ENCODE measurements at regions not wholly inside any gene's neighbourhood (a gene's known extent, or its start where the extent isn't known, plus 50 kb on each side); places are given as distances from the start of the nearest gene placed in this dataset.

GRCh38 chr9:80059191-80059590, 487.4 kb downstream of the TLE4 start:
- TF ChIP-seq POLR2A (IDR thresholded peaks at IDR 0.05; ENCODE audit: low read depth) (no peak), CTCF (IDR thresholded peaks at IDR 0.05) (no peak), EP300 (IDR thresholded peaks at IDR 0.05) (no peak), POLR2AphosphoS5 (IDR thresholded peaks at IDR 0.05) (no peak)
